OCI-LY7 (cell line): ENCODE measurements at regions not wholly inside any gene's neighbourhood (a gene's known extent, or its start where the extent isn't known, plus 50 kb on each side); places are given as distances from the start of the nearest gene placed in this dataset.

Source experiments
- BruUV-seq: library from RNA; stranded (reverse); fragments of 400-500 nt; replicated peaks from 2 replicates; lab custom pipeline; 2021; lab: Mats Ljungman, UMichigan
- CTCF ChIA-PET: fragments of 300-600 bp; sonication (Branson Sonifier 250); formaldehyde crosslinking; loops from one replicate; lab custom pipeline; 2022; ENCODE audit warnings: antibody characterized with exemption; ENCODE audit not compliant: unreplicated experiment; lab: Charles Lee
- POLR2A ChIA-PET: fragments of 300-600 bp; sonication (Branson Sonifier 250); formaldehyde crosslinking; loops from one replicate; lab custom pipeline; 2022; ENCODE audit warnings: antibody characterized with exemption; lab: Charles Lee
- DNase-seq: peaks from one replicate; pipeline ENCODE4 v3.0.0-alpha.2; 2015; ENCODE audit warnings: low spot score
- H2AFZ ChIP-seq: fragments of 200-600 bp; sonication (generic), shearing (Covaris generic); 2 replicates; pipeline ENCODE4 v1.6.1; 2014; ENCODE audit warnings: mild to moderate bottlenecking, antibody characterized with exemption, low read length, moderate library complexity
- H3K27ac ChIP-seq: fragments of 200-600 bp; sonication (generic); 2 replicates; pipeline ENCODE4 v1.5.1; 2014; ENCODE audit warnings: mixed run types, low read depth, mild to moderate bottlenecking, moderate library complexity, low read length, inconsistent platforms; ENCODE audit not compliant: poor library complexity, severe bottlenecking
- H3K36me3 ChIP-seq: fragments of 200-600 bp; sonication (generic); 2 replicates; pipeline ENCODE4 v1.6.1; 2014; ENCODE audit warnings: mild to moderate bottlenecking, antibody characterized with exemption, low read length, moderate library complexity, mixed read lengths; ENCODE audit not compliant: insufficient read depth
- H3K4me1 ChIP-seq: fragments of 200-600 bp; sonication (generic); 2 replicates; pipeline ENCODE4 v1.5.1; 2014; ENCODE audit warnings: mild to moderate bottlenecking, low read length; ENCODE audit not compliant: insufficient read depth, poor library complexity, severe bottlenecking
- H3K4me2 ChIP-seq: fragments of 200-600 bp; sonication (generic); 2 replicates; pipeline ENCODE4 v1.6.1; 2014; ENCODE audit warnings: mild to moderate bottlenecking, low read length
- H3K4me3 ChIP-seq: fragments of 200-600 bp; sonication (generic); 2 replicates; pipeline ENCODE4 v1.5.1; 2014; ENCODE audit warnings: mild to moderate bottlenecking, low read depth, low read length; ENCODE audit not compliant: poor library complexity, severe bottlenecking
- H3K79me2 ChIP-seq: fragments of 200-600 bp; sonication (generic); 2 replicates; pipeline ENCODE4 v1.6.1; 2016; ENCODE audit warnings: low read depth, mild to moderate bottlenecking, low read length, moderate library complexity, mixed read lengths; ENCODE audit not compliant: insufficient read depth
- H3K9me2 ChIP-seq: fragments of 200-600 bp; sonication (generic); 2 replicates; pipeline ENCODE4 v1.6.1; 2016; ENCODE audit warnings: mild to moderate bottlenecking, low read length, mixed read lengths; ENCODE audit not compliant: insufficient read depth
- H3K9me3 ChIP-seq: fragments of 200-600 bp; sonication (generic); 2 replicates; pipeline ENCODE4 v1.6.1; 2014; ENCODE audit warnings: mild to moderate bottlenecking, mixed run types, low read length, mixed read lengths
- H4K20me1 ChIP-seq: fragments of 200-600 bp; sonication (generic); 2 replicates; pipeline ENCODE4 v1.6.1; 2014; ENCODE audit warnings: mild to moderate bottlenecking, antibody characterized with exemption, low read length, moderate library complexity, mixed read lengths; ENCODE audit not compliant: insufficient read depth
- CTCF ChIP-seq: fragments of 200-600 bp; sonication (generic); conservative IDR thresholded peaks from 2 replicates; pipeline ENCODE4 v1.5.1; 2014; ENCODE audit warnings: mild to moderate bottlenecking, antibody characterized with exemption, low read length, moderate library complexity, mixed read lengths
- EZH2phosphoT487 ChIP-seq: fragments of 200-600 bp; sonication (generic); IDR thresholded peaks from 2 replicates; pipeline ENCODE4 v1.6.1; 2018; ENCODE audit warnings: low read depth, borderline replicate concordance, mild to moderate bottlenecking, mixed run types, antibody characterized with exemption, low read length, moderate library complexity, mixed read lengths
- intact Hi-C: fragments of 100-400 bp; cut with micrococcal nuclease; formaldehyde crosslinking; loops from one replicate; pipeline ENCODE4 v1.10.0; 2022; ENCODE audit not compliant: unreplicated experiment

- Histone ChIP-seq H2AFZ (no peak overlapping the region), H3K27ac (no peak overlapping the region), H4K20me1 (no peaks in the 10 kb centered on the region), H3K36me3 (no peaks in the 10 kb centered on the region), H3K4me2 (no peak overlapping the region), H3K4me1 (no peaks in the 10 kb centered on the region), H3K9me3 (no peaks in the 10 kb centered on the region), H3K4me3 (no peak overlapping the region), H3K9me2 (no peaks in the 10 kb centered on the region), H3K79me2 (no peaks in the 10 kb centered on the region)
- DNase-seq = no peak
- ChIA-PET CTCF (no interaction called here), POLR2A (interaction anchor here (0.8 to 1.4 kb wide), 5 partner anchors 8 to 101 kb away, joined by 3 to 5 read pairs (median 4); no protein-coding TSS in a partner anchor)
- no peak for TF ChIP-seq CTCF
- TF ChIP-seq EZH2phosphoT487 = no peak
- BruUV-seq = no TSS peak
- intact Hi-C loops = no loop called here
Measured at GRCh38 chr1:67941155-67941554, 107.9 kb upstream of the GNG12 start.

- ChIA-PET POLR2A (interaction anchor here (0.5 to 1.2 kb wide), 3 partner anchors 10 to 149 kb away, joined by 3 to 4 read pairs (median 4); no protein-coding TSS in a partner anchor), CTCF (no interaction called here)
- no peaks in the 10 kb centered on the region for H3K4me1 ChIP-seq
- BruUV-seq = no TSS peak
- no peak overlapping the region for H2AFZ ChIP-seq
- no peaks in the 10 kb centered on the region for H4K20me1 ChIP-seq
- H3K36me3 ChIP-seq = no peaks in the 10 kb centered on the region
- TF ChIP-seq CTCF (no peak), EZH2phosphoT487 (no peak)
- no peaks in the 10 kb centered on the region for H3K9me3 ChIP-seq
- DNase-seq = no peak
- H3K79me2 ChIP-seq = no peaks in the 10 kb centered on the region
- no peak overlapping the region for H3K4me2 ChIP-seq
- no peak overlapping the region for H3K4me3 ChIP-seq
- H3K9me2 ChIP-seq = no peaks in the 10 kb centered on the region
- H3K27ac ChIP-seq = no peak overlapping the region
- intact Hi-C loops = no loop called here
Measured at GRCh38 chr1:67939942-67940341, 106.7 kb upstream of the GNG12 start.

GRCh38 chr1:67939186-67939743 is 106.0 kb upstream of the GNG12 start:
- Histone ChIP-seq H3K27ac (no peak overlapping the region), H4K20me1 (no peaks in the 10 kb centered on the region), H3K9me3 (no peaks in the 10 kb centered on the region), H3K36me3 (no peaks in the 10 kb centered on the region), H3K9me2 (no peaks in the 10 kb centered on the region), H2AFZ (no peak overlapping the region), H3K4me1 (no peaks in the 10 kb centered on the region), H3K79me2 (no peaks in the 10 kb centered on the region), H3K4me2 (no peak overlapping the region), H3K4me3 (no peak overlapping the region)
- TF ChIP-seq CTCF = no peak
- TF ChIP-seq EZH2phosphoT487 = no peak
- DNase-seq = no peak
- ChIA-PET CTCF (no interaction called here), POLR2A (interaction anchor here (0.8 kb wide), 1 partner anchor 14 kb away, joined by 4 read pairs; no protein-coding TSS in a partner anchor)
- intact Hi-C loops = no loop called here
- no TSS peak for BruUV-seq
